ENCODE measurements at regions not wholly inside any gene's neighbourhood (a gene's known extent, or its start where the extent isn't known, plus 50 kb on each side); places are given as distances from the start of the nearest gene placed in this dataset.

DNA sequence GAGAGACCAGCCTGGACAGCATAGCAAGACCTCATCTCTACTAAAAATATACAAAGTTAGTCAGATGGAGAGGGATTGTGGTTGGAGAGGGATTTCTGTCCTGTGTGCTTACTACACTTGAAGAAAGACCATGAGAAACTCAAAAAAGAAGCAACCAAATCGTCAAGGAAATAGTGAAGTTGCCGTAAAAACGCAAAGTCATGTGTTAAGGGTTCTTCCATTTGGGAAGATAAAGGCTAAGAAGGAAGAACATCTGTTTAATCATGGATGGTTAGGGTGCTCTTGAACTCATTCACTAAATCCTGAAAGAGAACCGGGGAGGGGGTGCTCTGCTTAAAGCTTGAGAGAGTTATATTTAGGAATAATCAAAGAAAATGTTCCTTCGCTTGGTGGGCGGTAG lies 59.8 kb upstream of the KDM7A start:
- no peak overlapping the region for H3K4me3 Mint-ChIP-seq
- intact Hi-C loops (cut with micrococcal nuclease): no loop called here
- peaks cover 14% of the 10 kb centered on the region for H3K4me1 Mint-ChIP-seq (ENCODE audit: low read depth)
- peaks cover 5% of the 10 kb centered on the region for H3K36me3 Mint-ChIP-seq (ENCODE audit: low read depth)
- no peak overlapping the region for H3K27ac Mint-ChIP-seq
- CTCF ChIA-PET: interaction anchor here (0.5 kb wide), 1 partner anchor 67 kb away, joined by 4 read pairs; no protein-coding TSS in a partner anchor
- H3K9me3 Mint-ChIP-seq: no peaks in the 10 kb centered on the region
- no peaks in the 10 kb centered on the region for H3K27me3 Mint-ChIP-seq (ENCODE audit: low read depth)
- no peak for DNase-seq

DNA sequence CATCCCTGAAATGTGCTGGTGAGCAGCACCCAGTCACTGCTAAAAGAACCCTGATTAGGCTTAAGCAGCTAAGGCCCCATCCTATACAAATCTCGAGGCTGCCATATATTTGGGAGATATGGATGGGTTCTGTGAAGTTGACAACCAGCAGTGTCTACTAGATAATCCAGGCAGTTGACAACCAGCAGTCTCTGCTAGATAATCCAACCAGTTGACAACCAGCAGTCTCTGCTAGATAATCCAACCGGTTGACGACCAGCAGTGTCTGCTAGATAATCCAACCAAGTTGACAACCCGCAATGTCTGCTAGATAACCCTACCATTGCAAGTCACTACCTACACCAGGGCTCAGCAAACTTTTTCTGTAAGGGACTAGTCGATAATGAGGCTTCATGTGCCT lies 58.3 kb upstream of the KDM7A start:
- no peaks in the 10 kb centered on the region for H3K27me3 Mint-ChIP-seq (ENCODE audit: low read depth)

DNA sequence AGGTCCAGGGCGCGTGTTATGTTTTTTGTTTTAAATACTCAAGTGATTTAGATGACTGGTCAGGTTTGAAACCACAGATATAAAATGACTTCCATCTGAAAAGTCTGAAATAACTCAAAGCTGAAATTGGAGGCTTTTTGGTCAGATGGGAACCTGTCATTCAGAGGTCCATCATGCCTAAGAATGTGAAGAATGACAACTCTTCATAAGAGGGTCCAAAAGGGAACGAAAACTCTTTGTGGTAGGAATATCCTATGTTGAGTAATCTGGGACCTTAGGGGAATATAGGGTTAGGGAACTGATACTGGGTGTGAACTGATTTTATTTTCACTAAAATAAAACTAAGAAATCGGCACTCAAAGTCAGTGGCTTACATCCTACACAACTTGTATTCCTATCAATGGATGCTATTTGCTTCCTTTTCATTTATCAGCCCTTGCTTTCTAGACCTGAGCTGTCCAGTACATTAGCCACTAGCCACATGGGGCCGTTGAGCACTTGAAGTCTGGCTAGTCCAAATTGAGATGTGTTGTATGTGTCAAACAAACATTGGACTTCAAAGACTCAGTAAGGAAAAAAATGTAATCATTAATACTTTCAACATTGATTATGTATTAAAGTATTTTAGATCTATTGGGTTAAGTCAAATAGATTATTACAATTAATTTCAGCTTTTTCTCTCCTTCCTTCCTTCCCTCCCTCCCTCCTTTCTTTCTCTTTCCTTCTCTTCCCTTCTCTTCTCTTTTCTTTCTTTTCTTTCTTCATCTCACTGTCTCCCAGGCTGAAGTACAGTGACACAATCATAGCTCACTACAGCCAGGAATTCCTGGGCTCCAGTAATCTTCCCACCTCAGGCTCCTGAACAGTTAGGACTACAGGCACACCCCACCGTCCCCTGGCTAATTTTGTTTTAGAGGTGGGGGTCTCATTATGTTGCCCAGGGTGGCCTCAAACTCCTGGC lies 56.5 kb upstream of the KDM7A start:
- Mint-ChIP-seq H3K36me3 (ENCODE audit: low read depth) (peaks cover 8% of the 10 kb centered on the region), H3K4me3 (no peak overlapping the region), H3K4me1 (ENCODE audit: low read depth) (peaks cover 30% of the 10 kb centered on the region), H3K27ac (no peak overlapping the region), H3K27me3 (ENCODE audit: low read depth) (no peaks in the 10 kb centered on the region), H3K9me3 (no peaks in the 10 kb centered on the region)
- CTCF ChIA-PET: interaction anchor here (1.3 kb wide), 1 partner anchor 9 kb away, joined by 5 read pairs; no protein-coding TSS in a partner anchor
- intact Hi-C loops (cut with micrococcal nuclease): loop anchor here (5.0 kb wide), 2 partner anchors 586 to 779 kb away; partner anchors contain the start of gene MRPS33
- no peak for DNase-seq

More for the DNA sequence above, 58.3 kb upstream of the KDM7A start:
- H3K9me3 Mint-ChIP-seq: no peaks in the 10 kb centered on the region
- no peak overlapping the region for H3K4me3 Mint-ChIP-seq
- DNase-seq: no peak
- CTCF ChIA-PET: no interaction called here
- H3K36me3 Mint-ChIP-seq (ENCODE audit: low read depth): peaks cover 8% of the 10 kb centered on the region
- no peak overlapping the region for H3K27ac Mint-ChIP-seq
- intact Hi-C loops (cut with micrococcal nuclease): no loop called here
- peaks cover 20% of the 10 kb centered on the region for H3K4me1 Mint-ChIP-seq (ENCODE audit: low read depth)

DNA sequence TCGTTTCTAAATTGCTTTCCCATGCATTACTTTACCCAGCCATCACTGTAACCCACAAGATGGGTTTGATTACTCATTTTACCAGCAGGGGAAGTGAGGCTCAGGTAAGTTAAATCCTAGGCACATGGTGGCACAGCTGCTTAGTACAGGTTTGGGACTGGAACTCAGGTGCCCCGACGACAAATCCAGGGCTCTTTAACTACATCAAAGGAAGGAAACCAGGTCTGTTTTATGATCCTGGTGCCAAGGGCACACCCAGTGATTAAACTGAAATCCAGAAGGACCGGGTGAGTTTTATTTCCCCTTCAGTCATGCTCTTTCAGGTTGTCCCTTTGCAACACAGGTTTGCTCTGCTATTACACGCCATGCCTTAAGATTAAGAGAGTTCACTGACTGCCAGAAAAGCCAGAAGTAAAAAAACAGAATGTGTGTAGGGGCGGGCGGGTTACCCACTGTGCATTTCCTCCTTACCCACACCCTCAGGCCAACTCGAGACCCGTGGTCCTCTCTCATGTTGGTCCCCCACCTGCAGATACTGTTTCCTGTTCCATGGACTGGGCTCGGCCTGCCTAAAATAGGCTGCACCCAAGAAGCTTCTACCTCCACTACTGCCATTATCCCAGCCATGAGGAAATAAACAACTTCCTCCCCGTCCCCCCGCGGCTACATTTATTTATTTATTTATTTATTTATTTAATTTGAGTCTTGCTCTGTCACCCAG lies 55.1 kb upstream of the KDM7A start:
- peak overlapping the region; percentile 98 for H3K27ac Mint-ChIP-seq
- peaks cover 32% of the 10 kb centered on the region for H3K4me1 Mint-ChIP-seq (ENCODE audit: low read depth)
- H3K9me3 Mint-ChIP-seq: no peaks in the 10 kb centered on the region
- CTCF ChIA-PET: interaction anchor here (2.1 kb wide), 1 partner anchor 55 kb away, joined by 5 read pairs; the partner anchor contains the start of gene KDM7A
- peak; percentile 58 for DNase-seq
- H3K27me3 Mint-ChIP-seq (ENCODE audit: low read depth): no peaks in the 10 kb centered on the region
- peak overlapping the region; percentile 97 for H3K4me3 Mint-ChIP-seq
- intact Hi-C loops (cut with micrococcal nuclease): loop anchor here (1.0 to 5.0 kb wide), 13 partner anchors 20 to 891 kb away; partner anchors contain the start of genes FMC1, MKRN1, MRPS33 and RAB19
- peaks cover 8% of the 10 kb centered on the region for H3K36me3 Mint-ChIP-seq (ENCODE audit: low read depth)

DNA sequence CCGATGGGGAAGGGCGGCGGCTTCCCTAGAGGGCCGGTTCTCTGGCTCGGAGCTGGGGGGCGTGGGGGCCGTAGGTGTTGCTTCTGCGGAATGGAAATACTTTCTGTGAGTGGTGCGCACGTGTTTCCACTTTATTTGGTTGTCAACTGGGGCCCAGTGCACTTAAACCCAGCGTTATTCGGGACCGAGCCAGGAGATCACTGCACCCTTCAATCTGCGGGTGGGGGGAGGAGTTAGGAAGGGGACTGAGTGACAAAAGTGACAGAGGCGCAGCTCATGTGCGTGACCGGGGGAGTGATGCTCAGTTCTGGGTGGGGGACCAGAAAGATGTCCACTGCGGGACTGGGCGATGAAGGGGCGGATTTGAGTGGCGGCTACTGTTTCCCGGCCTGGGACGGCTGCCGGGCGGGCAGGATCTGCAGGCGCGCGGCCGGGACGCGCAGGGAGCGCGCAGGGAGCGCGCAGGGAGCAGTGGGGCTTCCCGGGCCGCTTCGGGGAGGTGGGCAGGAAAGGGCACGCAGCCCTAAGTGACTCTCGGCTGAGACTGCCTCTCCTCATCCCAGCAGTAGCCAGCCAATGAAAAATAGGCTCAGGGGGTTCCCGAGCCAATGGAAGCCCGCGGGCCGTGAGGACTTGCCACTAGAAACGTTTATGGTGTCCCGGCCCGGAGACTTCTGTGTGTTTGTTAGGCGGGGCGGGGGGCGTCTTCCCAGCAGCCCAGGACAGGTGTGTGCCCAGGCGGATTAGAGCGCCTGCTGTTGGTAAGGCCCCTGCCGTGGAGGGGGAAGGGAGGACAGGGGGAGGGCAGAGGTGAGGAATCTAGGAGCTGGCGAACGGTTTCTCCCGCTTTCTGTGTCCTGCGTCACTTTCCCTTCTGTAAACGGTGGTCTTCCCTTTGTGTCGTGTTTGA lies 54.3 kb upstream of the KDM7A start:
- H3K4me3 Mint-ChIP-seq: peak overlapping the region; percentile 97
- H3K36me3 Mint-ChIP-seq (ENCODE audit: low read depth): peaks cover 8% of the 10 kb centered on the region
- no peaks in the 10 kb centered on the region for H3K27me3 Mint-ChIP-seq (ENCODE audit: low read depth)
- no peaks in the 10 kb centered on the region for H3K9me3 Mint-ChIP-seq
- DNase-seq: peak; percentile 85
- intact Hi-C loops (cut with micrococcal nuclease): loop anchor here (1.0 to 5.0 kb wide), 13 partner anchors 19 to 890 kb away; partner anchors contain the start of genes FMC1, MKRN1, MRPS33 and RAB19
- H3K4me1 Mint-ChIP-seq (ENCODE audit: low read depth): peaks cover 38% of the 10 kb centered on the region
- CTCF ChIA-PET: interaction anchor here (2.1 kb wide), 1 partner anchor 54 kb away, joined by 5 read pairs; the partner anchor contains the start of gene KDM7A
- peak overlapping the region; percentile 98 for H3K27ac Mint-ChIP-seq

DNA sequence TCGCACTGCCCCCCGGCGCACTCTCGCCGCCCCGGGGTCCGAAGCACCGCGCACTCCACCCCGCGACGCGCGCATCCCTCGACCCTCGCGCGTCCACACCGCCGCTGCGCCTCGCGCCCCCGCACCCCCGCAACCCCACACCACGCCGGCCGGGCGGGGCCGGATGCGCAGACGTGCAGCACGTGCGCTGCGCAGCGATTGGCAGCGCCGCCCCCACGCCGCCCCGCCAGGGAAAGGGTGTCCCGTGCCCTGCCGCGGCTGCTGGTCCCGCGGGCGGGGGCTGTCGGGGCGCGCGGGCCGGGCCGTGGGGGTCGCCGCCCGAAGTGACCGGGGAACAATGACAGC lies 53.7 kb upstream of the KDM7A start:
- intact Hi-C loops (cut with micrococcal nuclease): loop anchor here (2.0 to 5.0 kb wide), 5 partner anchors 248 to 890 kb away; partner anchors contain the start of genes FMC1, MKRN1 and MRPS33
- Mint-ChIP-seq H3K27me3 (ENCODE audit: low read depth) (no peaks in the 10 kb centered on the region), H3K4me3 (peak overlapping the region; percentile 97), H3K9me3 (no peaks in the 10 kb centered on the region), H3K27ac (peak overlapping the region; percentile 98), H3K36me3 (ENCODE audit: low read depth) (peaks cover 8% of the 10 kb centered on the region), H3K4me1 (ENCODE audit: low read depth) (peaks cover 44% of the 10 kb centered on the region)
- CTCF ChIA-PET: interaction anchor here (2.1 kb wide), 1 partner anchor 54 kb away, joined by 5 read pairs; the partner anchor contains the start of gene KDM7A
- peak; percentile 76 for DNase-seq

DNA sequence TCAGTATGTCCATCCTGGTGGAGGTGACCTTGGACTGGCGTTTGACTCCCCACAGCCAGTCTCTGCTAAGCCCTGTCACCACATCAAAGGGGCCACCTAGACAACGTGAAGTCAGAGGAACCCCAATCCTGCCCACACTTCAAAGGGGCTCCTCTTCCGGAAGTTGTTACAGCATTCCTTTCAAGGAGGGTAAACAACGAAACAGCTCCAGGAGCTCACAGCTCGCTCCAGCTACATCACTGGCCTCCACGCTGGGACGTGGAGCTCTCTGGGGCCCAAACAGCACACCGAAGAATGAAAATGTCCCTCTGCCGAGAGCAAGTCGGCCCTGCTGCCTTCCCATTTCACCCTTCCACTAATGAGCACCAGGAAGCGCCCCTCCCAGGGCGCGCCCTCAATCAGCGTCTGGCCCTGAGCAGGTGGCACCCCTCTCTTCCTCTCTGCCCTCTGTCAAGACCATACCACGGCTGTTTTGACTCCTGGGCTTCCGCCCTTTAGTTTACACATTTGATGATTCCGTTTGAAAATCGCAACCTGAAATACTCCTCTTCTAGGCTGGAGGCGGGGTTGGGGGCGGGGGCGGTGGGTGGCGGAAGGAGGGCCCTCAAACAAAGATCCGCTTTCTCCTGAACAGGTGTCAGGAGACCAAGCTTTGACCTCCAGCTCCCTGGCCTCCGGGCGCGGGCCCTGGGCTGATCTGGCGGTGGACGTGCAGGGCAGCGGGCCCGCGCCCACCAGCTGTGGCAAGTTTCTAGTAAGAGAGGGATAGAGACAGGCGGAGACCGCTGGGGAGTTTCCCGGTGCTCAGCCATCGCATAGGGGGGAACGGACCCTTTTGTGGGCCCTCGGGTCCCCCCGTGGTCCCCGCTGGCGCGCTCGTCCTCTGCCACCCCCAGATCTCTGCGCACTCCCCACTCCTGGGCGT lies 53.1 kb upstream of the KDM7A start:
- peaks cover 8% of the 10 kb centered on the region for H3K36me3 Mint-ChIP-seq (ENCODE audit: low read depth)
- intact Hi-C loops (cut with micrococcal nuclease): loop anchor here (2.0 to 5.0 kb wide), 6 partner anchors 249 to 889 kb away; partner anchors contain the start of genes FMC1, LUC7L2, MKRN1 and MRPS33
- DNase-seq: peak; percentile 83
- CTCF ChIA-PET: interaction anchor here (0.5 to 2.3 kb wide), 10 partner anchors 10 to 167 kb away, joined by 3 to 12 read pairs (median 4); no protein-coding TSS in a partner anchor
- peaks cover 47% of the 10 kb centered on the region for H3K4me1 Mint-ChIP-seq (ENCODE audit: low read depth)
- H3K27me3 Mint-ChIP-seq (ENCODE audit: low read depth): no peaks in the 10 kb centered on the region
- peak overlapping the region; percentile 98 for H3K27ac Mint-ChIP-seq
- no peaks in the 10 kb centered on the region for H3K9me3 Mint-ChIP-seq
- H3K4me3 Mint-ChIP-seq: peak overlapping the region; percentile 97

DNA sequence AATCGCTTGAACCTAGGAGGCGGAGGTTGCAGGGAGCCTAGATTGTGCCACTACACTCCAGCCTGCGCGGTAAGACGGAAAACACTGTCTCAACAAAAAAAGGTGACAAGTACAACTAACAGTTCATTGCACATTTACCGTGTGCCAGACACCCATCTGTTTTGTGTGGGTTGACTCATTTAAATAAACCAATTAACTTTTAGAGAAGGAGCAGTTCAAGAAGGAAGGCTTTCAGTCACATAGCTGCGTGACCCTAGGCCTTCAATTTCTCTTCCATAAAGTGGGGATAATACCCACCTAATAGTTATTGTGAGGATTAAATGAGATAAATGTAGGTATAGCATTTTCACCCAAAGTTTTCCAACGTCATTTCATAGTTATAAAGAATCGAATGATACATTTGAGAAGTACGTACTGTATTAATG lies 52.3 kb upstream of the KDM7A start:
- peak overlapping the region; percentile 98 for H3K27ac Mint-ChIP-seq
- CTCF ChIA-PET: interaction anchor here (0.5 to 2.3 kb wide), 8 partner anchors 9 to 166 kb away, joined by 3 to 12 read pairs (median 4); no protein-coding TSS in a partner anchor
- H3K4me3 Mint-ChIP-seq: peak overlapping the region; percentile 97
- H3K27me3 Mint-ChIP-seq (ENCODE audit: low read depth): no peaks in the 10 kb centered on the region
- intact Hi-C loops (cut with micrococcal nuclease): loop anchor here (5.0 kb wide), 1 partner anchor 872 kb away; the partner anchor contains the start of gene LUC7L2
- H3K9me3 Mint-ChIP-seq: no peaks in the 10 kb centered on the region
- DNase-seq: peak; percentile 52
- H3K36me3 Mint-ChIP-seq (ENCODE audit: low read depth): peaks cover 8% of the 10 kb centered on the region
- peaks cover 52% of the 10 kb centered on the region for H3K4me1 Mint-ChIP-seq (ENCODE audit: low read depth)
